ENCODE measurements at regions not wholly inside any gene's neighbourhood (a gene's known extent, or its start where the extent isn't known, plus 50 kb on each side); places are given as distances from the start of the nearest gene placed in this dataset.

- TF ChIP-seq, protein P1, sequence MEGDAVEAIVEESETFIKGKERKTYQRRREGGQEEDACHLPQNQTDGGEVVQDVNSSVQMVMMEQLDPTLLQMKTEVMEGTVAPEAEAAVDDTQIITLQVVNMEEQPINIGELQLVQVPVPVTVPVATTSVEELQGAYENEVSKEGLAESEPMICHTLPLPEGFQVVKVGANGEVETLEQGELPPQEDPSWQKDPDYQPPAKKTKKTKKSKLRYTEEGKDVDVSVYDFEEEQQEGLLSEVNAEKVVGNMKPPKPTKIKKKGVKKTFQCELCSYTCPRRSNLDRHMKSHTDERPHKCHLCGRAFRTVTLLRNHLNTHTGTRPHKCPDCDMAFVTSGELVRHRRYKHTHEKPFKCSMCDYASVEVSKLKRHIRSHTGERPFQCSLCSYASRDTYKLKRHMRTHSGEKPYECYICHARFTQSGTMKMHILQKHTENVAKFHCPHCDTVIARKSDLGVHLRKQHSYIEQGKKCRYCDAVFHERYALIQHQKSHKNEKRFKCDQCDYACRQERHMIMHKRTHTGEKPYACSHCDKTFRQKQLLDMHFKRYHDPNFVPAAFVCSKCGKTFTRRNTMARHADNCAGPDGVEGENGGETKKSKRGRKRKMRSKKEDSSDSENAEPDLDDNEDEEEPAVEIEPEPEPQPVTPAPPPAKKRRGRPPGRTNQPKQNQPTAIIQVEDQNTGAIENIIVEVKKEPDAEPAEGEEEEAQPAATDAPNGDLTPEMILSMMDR (IDR thresholded peaks at IDR 0.05; ENCODE audit: poor library complexity, severe bottlenecking): no peak
- TF ChIP-seq TAF1 (IDR thresholded peaks at IDR 0.05; ENCODE audit: low read depth): no peak
- TF ChIP-seq EP300 (conservative IDR thresholded peaks at IDR 0.05; ENCODE audit: poor library complexity, severe bottlenecking): no peak
Measured at GRCh38 chr2:106277426-106277825, 83.3 kb upstream of the UXS1 start.

All from neural cell (in vitro differentiated cells).